ENCODE measurements at regions not wholly inside any gene's neighbourhood (a gene's known extent, or its start where the extent isn't known, plus 50 kb on each side); places are given as distances from the start of the nearest gene placed in this dataset.

DNA sequence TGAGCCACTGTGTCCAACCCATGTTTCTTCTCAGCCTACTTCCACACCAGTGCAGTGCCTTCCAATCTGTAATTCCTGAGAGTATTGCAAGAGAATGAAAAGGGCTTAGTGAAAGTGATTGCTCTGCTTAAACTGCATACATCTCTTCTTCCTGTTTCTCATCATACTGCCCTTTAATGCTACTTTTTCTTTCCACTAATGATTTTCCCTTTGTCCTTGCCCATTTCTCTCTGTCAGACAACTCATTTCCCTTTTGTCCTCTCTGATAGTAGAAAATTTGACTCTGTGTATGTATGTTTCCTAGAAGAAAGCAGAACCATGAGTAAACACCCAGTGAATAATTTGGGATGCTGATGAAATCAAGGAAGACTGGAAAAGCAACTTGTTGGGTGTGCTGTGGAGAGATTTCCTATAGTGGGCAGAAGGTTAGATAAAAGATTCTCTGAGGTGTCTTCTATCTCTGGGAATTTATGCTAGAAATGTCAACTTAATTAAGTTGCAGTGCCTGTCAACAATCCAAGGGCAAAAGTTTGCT lies 102.2 kb upstream of the CHD1 start:
- Histone ChIP-seq H4K5ac (ENCODE audit: insufficient read length, low read depth, low read length) (no peak overlapping the region), H2AFZ (ENCODE audit: low read length) (no peak overlapping the region), H2BK120ac (replicated peaks; ENCODE audit: low read depth, low read length) (no peak overlapping the region), H3K4me3 (ENCODE audit: extremely low read depth in 1 of 4, insufficient read depth in 2 of 4, low read depth in 3 of 4, low read length in 4 of 4) (no peak overlapping the region), H3K56ac (replicated peaks; ENCODE audit: insufficient read length, low read depth, low read length) (no peak overlapping the region), H3K79me2 (ENCODE audit: control insufficient read depth in 1 of 2, insufficient read depth in 2 of 2, low read length in 2 of 2) (no peaks in the 10 kb centered on the region), H4K91ac (replicated peaks; ENCODE audit: insufficient read length, low read length) (no peak overlapping the region), H3K9ac (replicated peaks in 1 of 4; ENCODE audit: extremely low read depth in 1 of 4, low read depth in 3 of 4, low read length in 3 of 4) (no peak overlapping the region), H3K9me3 (ENCODE audit: insufficient read depth in 2 of 2, low read depth in 1 of 2, low read length in 1 of 2) (no peaks in the 10 kb centered on the region), H3K18ac (ENCODE audit: extremely low read depth, low read length) (no peak overlapping the region), H3K23me2 (ENCODE audit: low read depth, low read length) (no peaks in the 10 kb centered on the region), H2BK15ac (ENCODE audit: low read length) (no peak overlapping the region), H3K4ac (replicated peaks; ENCODE audit: insufficient read length, low read depth, low read length) (no peak overlapping the region), H3K36me3 (ENCODE audit: control insufficient read depth in 2 of 4, insufficient read depth in 4 of 4, low read length in 3 of 4) (no peaks in the 10 kb centered on the region), H3K4me1 (replicated peaks in 1 of 4; ENCODE audit: control insufficient read depth in 3 of 4, insufficient read depth in 4 of 4, low read length in 3 of 4) (no peaks in the 10 kb centered on the region), H4K8ac (ENCODE audit: extremely low read depth, insufficient read depth, low read length) (no peak overlapping the region), H2BK5ac (ENCODE audit: low read depth, low read length) (no peak overlapping the region), H3K27ac (ENCODE audit: low read depth, low read length) (no peak overlapping the region), H3K4me2 (ENCODE audit: insufficient read depth in 1 of 2, low read depth in 2 of 2, low read length in 2 of 2) (no peak overlapping the region), H3K23ac (ENCODE audit: insufficient read length) (no peak overlapping the region), H2AK5ac (ENCODE audit: low read depth, low read length) (no peak overlapping the region), H3K27me3 (replicated peaks in 1 of 4; ENCODE audit: control insufficient read depth in 3 of 4, extremely low read depth in 1 of 4, insufficient read depth in 3 of 4, low read length in 3 of 4) (no peaks in the 10 kb centered on the region), H4K20me1 (replicated peaks in 1 of 2; ENCODE audit: control insufficient read depth in 1 of 2, insufficient read depth in 2 of 2, low read length in 2 of 2) (no peaks in the 10 kb centered on the region), H3K14ac (ENCODE audit: insufficient read length) (no peak overlapping the region), H3K79me1 (ENCODE audit: low read depth, low read length) (no peaks in the 10 kb centered on the region), H2BK20ac (ENCODE audit: low read length) (no peak overlapping the region), H2BK12ac (ENCODE audit: low read depth, low read length) (no peak overlapping the region)
- ChIA-PET POLR2A (ENCODE audit: partially characterized antibody) (no interaction called here), CTCF (ENCODE audit: partially characterized antibody) (interaction anchor here (1.0 to 2.3 kb wide), 4 partner anchors 15 to 131 kb away, joined by 3 to 8 read pairs (median 3); no protein-coding TSS in a partner anchor)
- DNase-seq (ENCODE audit: low read depth in 1 of 2, low spot score in 2 of 2), result no peak
- TF ChIP-seq TEAD4 (IDR thresholded peaks at IDR 0.05; ENCODE audit: low read depth, low read length), result no peak
- no peak for FAIRE-seq

All from H1 (cell line).